ENCODE measurements at regions not wholly inside any gene's neighbourhood (a gene's known extent, or its start where the extent isn't known, plus 50 kb on each side); places are given as distances from the start of the nearest gene placed in this dataset.

- TF ChIP-seq CTCF (conservative IDR thresholded peaks at IDR 0.05; ENCODE audit: low read depth, low read length) (no peak), EZH2 (IDR thresholded peaks at IDR 0.05; ENCODE audit: borderline replicate concordance, low read depth, low read length, poor library complexity, severe bottlenecking) (no peak)
These were observed 152.7 kb downstream of the TBXT start for GRCh38 chr6:166014966-166015365.

Data from A673 (cell line).